ENCODE measurements at regions not wholly inside any gene's neighbourhood (a gene's known extent, or its start where the extent isn't known, plus 50 kb on each side); places are given as distances from the start of the nearest gene placed in this dataset.

DNA sequence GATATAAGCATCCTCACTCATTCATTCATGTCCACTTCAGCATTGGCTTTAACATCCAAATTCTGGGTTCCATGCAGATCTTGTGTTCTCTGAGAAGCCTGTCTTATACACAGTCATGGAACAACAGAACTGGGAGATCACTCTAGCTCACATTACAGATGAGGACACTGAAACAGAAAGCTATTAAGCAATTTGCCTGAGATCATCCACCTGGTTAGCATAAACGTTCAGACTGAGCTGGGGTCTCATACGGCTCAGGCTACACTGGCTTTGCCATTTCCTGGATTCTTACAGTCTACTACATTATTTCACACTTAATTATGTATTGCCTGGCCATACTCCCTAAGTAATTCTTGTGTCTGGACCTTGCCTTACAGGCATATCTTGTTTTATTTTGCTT, 169.4 kb upstream of the FANCL start:
- H3K27me3 ChIP-seq (ENCODE audit: control insufficient read depth, insufficient read depth, low read length): no peaks in the 10 kb centered on the region; the same call in 1 of the 2 replicates
- intact Hi-C loops (cut with micrococcal nuclease; ENCODE audit: unreplicated experiment): no loop called here
- no TSS peak for BruUV-seq (replicated peaks)
- TF ChIP-seq POLR2AphosphoS5 (IDR thresholded peaks at IDR 0.05; ENCODE audit: low read depth, low read length) (no peak), SIN3A (IDR thresholded peaks at IDR 0.05; ENCODE audit: borderline replicate concordance, insufficient read depth, low read depth, low read length) (no peak), TCF7L2 (IDR thresholded peaks at IDR 0.05; ENCODE audit: low read depth, low read length) (no peak)
- TF ChIP-seq, protein P1, sequence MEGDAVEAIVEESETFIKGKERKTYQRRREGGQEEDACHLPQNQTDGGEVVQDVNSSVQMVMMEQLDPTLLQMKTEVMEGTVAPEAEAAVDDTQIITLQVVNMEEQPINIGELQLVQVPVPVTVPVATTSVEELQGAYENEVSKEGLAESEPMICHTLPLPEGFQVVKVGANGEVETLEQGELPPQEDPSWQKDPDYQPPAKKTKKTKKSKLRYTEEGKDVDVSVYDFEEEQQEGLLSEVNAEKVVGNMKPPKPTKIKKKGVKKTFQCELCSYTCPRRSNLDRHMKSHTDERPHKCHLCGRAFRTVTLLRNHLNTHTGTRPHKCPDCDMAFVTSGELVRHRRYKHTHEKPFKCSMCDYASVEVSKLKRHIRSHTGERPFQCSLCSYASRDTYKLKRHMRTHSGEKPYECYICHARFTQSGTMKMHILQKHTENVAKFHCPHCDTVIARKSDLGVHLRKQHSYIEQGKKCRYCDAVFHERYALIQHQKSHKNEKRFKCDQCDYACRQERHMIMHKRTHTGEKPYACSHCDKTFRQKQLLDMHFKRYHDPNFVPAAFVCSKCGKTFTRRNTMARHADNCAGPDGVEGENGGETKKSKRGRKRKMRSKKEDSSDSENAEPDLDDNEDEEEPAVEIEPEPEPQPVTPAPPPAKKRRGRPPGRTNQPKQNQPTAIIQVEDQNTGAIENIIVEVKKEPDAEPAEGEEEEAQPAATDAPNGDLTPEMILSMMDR (IDR thresholded peaks at IDR 0.05): no peak
- TF ChIP-seq, protein P2, sequence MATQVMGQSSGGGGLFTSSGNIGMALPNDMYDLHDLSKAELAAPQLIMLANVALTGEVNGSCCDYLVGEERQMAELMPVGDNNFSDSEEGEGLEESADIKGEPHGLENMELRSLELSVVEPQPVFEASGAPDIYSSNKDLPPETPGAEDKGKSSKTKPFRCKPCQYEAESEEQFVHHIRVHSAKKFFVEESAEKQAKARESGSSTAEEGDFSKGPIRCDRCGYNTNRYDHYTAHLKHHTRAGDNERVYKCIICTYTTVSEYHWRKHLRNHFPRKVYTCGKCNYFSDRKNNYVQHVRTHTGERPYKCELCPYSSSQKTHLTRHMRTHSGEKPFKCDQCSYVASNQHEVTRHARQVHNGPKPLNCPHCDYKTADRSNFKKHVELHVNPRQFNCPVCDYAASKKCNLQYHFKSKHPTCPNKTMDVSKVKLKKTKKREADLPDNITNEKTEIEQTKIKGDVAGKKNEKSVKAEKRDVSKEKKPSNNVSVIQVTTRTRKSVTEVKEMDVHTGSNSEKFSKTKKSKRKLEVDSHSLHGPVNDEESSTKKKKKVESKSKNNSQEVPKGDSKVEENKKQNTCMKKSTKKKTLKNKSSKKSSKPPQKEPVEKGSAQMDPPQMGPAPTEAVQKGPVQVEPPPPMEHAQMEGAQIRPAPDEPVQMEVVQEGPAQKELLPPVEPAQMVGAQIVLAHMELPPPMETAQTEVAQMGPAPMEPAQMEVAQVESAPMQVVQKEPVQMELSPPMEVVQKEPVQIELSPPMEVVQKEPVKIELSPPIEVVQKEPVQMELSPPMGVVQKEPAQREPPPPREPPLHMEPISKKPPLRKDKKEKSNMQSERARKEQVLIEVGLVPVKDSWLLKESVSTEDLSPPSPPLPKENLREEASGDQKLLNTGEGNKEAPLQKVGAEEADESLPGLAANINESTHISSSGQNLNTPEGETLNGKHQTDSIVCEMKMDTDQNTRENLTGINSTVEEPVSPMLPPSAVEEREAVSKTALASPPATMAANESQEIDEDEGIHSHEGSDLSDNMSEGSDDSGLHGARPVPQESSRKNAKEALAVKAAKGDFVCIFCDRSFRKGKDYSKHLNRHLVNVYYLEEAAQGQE (IDR thresholded peaks at IDR 0.05; ENCODE audit: insufficient read depth in 1 of 2, low read depth in 2 of 2, low read length in 1 of 2): no peak
- CTCF ChIA-PET: no interaction called here
- no peaks in the 10 kb centered on the region for H3K4me1 ChIP-seq (ENCODE audit: control insufficient read depth, insufficient read depth, low read length)
- H3K36me3 ChIP-seq (ENCODE audit: control insufficient read depth, insufficient read depth, low read length): no peaks in the 10 kb centered on the region
- DNase-seq (ENCODE audit: low read depth, low spot score): no peak
- no peak overlapping the region for H3K4me3 ChIP-seq (ENCODE audit: low read depth in 2 of 2, low read length in 2 of 2)
- in situ Hi-C loops (cut with HindIII; ENCODE audit: low pct_unique_long_range_greater_than_20kb, low sequenced_read_pairs): no loop called here
- H3K27ac ChIP-seq (ENCODE audit: low read length): no peak overlapping the region
- POLR2A ChIA-PET: no interaction called here
- no peaks in the 10 kb centered on the region for H3K9me3 ChIP-seq (ENCODE audit: control insufficient read depth, insufficient read depth, low read depth, low read length)
- ATAC-seq: no peak

DNA sequence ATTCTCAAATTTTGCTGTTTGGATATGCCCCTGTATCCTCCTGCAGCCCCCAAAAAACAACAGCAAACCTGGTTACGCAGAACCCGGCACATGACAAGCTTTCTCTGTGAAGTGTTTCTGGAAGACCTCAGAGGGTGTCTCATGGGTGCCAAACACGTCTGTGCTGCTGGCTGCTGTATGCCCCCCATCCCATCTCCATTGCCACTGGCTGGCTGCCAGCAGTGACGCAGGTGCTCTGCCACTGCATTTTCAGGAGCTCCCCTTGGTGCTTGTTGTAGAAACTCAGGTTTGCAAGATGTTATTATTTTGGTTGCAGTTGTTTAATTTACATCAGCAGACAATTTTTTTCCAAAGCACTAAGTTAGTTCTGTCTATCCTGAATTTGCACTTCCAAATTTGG, 166.4 kb upstream of the FANCL start:
- DNase-seq (ENCODE audit: low read depth, low spot score) (no peak), ATAC-seq (no peak)
- POLR2A ChIA-PET: no interaction called here
- BruUV-seq (replicated peaks): no TSS peak
- peaks cover 4% of the 10 kb centered on the region; the same call in 1 of the 2 replicates for H3K27me3 ChIP-seq (ENCODE audit: control insufficient read depth, insufficient read depth, low read length)
- H3K27ac ChIP-seq (ENCODE audit: low read length): no peak overlapping the region
- in situ Hi-C loops (cut with HindIII; ENCODE audit: low pct_unique_long_range_greater_than_20kb, low sequenced_read_pairs): no loop called here
- H3K9me3 ChIP-seq (ENCODE audit: control insufficient read depth, insufficient read depth, low read depth, low read length): no peaks in the 10 kb centered on the region
- no peak overlapping the region for H3K4me3 ChIP-seq (ENCODE audit: low read depth in 2 of 2, low read length in 2 of 2)
- H3K4me1 ChIP-seq (ENCODE audit: control insufficient read depth, insufficient read depth, low read length): no peaks in the 10 kb centered on the region
- intact Hi-C loops (cut with micrococcal nuclease; ENCODE audit: unreplicated experiment): no loop called here
- TF ChIP-seq, protein P2 (IDR thresholded peaks at IDR 0.05; ENCODE audit: insufficient read depth in 1 of 2, low read depth in 2 of 2, low read length in 1 of 2): no peak
- TF ChIP-seq POLR2AphosphoS5 (IDR thresholded peaks at IDR 0.05; ENCODE audit: low read depth, low read length) (no peak), SIN3A (IDR thresholded peaks at IDR 0.05; ENCODE audit: borderline replicate concordance, insufficient read depth, low read depth, low read length) (no peak), TCF7L2 (IDR thresholded peaks at IDR 0.05; ENCODE audit: low read depth, low read length) (no peak)
- TF ChIP-seq, protein P1 (IDR thresholded peaks at IDR 0.05): no peak
- H3K36me3 ChIP-seq (ENCODE audit: control insufficient read depth, insufficient read depth, low read length): no peaks in the 10 kb centered on the region; the same call in 1 of the 2 replicates
- CTCF ChIA-PET: no interaction called here
